SW480 (cell line): ENCODE measurements at regions not wholly inside any gene's neighbourhood (a gene's known extent, or its start where the extent isn't known, plus 50 kb on each side); places are given as distances from the start of the nearest gene placed in this dataset.
"Not testable (repeated sequence)": the region's sequence is repeated elsewhere in the genome, so short reads cannot be mapped to it uniquely, and the experiment has no call there.

Experiments used
- DNase-seq: peaks from one replicate; pipeline ENCODE4 v3.0.0-alpha.2; 2016; ENCODE audit warnings: low spot score

- DNase-seq, result no peak
Observed at GRCh38 chr6:21847711-21848480, 254.3 kb downstream of the SOX4 start.

GRCh38 chr6:21850691-21851090 lies 257.1 kb downstream of the SOX4 start:
- no peak for DNase-seq

GRCh38 chr6:21855811-21856455 lies 262.4 kb downstream of the SOX4 start:
- DNase-seq, result no peak

GRCh38 chr6:21856456-21856825 lies 262.9 kb downstream of the SOX4 start:
- no peak for DNase-seq

- DNase-seq, result no peak
Observed at GRCh38 chr6:21856844-21857243, 263.3 kb downstream of the SOX4 start.

- DNase-seq, result no peak
Observed at GRCh38 chr6:21858076-21858475, 264.5 kb downstream of the SOX4 start.

- no peak for DNase-seq
Observed at GRCh38 chr6:21859193-21859735, 265.7 kb downstream of the SOX4 start.

- no peak for DNase-seq
Observed at GRCh38 chr6:21861942-21862341, 268.4 kb downstream of the SOX4 start.

DNA sequence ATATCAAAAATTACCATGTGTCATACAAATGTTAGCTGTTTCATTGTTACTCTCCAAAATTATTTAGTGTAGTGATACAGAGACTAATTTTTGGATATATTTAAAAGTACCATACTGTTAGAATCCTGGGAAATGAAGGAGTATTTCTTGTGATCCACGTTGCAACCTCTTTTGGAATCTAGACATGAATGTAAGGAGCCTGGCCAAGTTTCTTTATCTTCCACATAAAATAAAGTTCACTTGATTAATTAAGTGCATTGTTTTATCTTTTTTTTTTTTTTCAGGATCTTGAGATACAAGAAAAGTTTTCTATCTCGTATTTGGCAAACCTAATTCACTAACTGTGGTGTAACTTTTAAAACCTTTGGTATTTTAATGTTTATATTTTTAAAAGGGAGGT lies 270.7 kb downstream of the SOX4 start:
- DNase-seq, result no peak

- DNase-seq, result no peak
Observed at GRCh38 chr6:21868226-21868625, 274.7 kb downstream of the SOX4 start.

GRCh38 chr6:21869085-21869771 lies 275.7 kb downstream of the SOX4 start:
- no peak for DNase-seq

DNA sequence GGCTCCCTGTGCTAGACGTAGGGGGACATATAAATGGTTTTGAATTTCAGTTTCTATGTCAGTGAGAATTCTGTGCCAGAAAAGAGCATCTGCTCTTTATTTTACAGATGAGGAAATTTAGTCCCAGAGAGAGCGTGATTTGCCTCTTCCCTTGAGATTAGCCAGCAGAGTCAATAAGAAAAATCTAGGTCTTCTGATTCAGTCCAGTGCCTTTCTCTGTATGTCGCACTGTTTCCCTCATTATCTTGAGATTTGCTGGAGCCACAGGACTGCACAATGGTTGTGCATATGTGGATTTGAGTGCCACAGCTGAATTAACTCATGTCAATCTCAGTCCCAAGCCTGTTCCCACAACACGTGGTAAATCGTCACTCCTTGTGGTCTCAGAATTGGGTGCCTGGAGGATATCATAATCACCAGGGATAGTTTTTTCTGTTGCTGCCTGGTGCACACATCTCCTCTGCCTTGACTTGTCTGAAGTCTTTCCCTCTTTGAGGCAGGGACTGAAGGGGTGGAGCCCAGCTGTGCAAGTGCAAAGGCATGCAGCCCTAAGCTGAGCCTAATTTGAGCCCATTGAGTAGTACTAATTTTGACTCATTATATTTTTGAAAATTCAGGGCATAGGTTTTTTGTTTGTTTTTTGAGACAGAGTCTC lies 276.7 kb downstream of the SOX4 start:
- DNase-seq, result no peak

DNA sequence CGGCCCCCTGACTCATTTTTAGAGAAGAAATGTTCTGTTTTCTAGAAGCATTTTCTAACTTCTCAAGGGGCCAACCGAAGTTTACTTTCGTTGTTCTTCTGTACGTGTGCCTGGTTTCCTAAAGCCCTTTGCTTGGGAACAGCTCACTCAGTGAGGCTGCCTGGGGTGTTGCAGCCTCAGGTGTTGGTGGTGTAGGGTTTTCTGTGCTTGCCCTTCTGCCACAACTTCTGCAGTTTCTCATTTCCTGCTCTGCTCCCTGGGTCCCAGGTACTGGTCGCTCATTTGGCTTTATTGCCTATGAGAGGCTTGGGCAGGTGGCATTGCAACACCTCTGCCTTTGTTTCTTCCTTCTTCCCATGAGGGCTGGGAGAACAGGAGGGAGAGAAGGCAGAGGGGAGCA lies 278.3 kb downstream of the SOX4 start:
- no peak for DNase-seq

GRCh38 chr6:21872749-21873148 lies 279.2 kb downstream of the SOX4 start:
- DNase-seq, result no peak

GRCh38 chr6:21873562-21873961 lies 280.0 kb downstream of the SOX4 start:
- DNase-seq, result no peak

DNA sequence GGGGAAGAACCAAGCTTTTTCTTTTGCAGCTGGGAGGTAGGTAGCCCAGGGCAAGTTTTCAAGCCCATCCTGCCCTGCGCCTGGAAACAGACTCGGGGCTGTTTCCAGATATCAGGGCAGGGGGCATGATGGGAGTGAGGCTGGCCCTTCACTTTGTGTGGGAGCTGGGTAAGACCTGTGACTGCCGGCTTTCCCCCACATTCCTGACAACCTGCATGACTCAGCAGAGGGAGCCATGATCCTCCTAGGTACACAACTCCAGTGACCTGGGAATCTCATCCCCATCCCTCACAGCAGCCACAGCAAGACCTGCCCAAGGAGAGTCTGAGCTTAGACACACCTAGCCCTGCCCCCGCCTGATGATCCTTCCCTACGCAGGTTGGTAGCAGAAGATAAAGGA lies 280.8 kb downstream of the SOX4 start:
- no peak for DNase-seq

GRCh38 chr6:21877037-21877436 lies 283.5 kb downstream of the SOX4 start:
- DNase-seq, result not testable (repeated sequence)

DNA sequence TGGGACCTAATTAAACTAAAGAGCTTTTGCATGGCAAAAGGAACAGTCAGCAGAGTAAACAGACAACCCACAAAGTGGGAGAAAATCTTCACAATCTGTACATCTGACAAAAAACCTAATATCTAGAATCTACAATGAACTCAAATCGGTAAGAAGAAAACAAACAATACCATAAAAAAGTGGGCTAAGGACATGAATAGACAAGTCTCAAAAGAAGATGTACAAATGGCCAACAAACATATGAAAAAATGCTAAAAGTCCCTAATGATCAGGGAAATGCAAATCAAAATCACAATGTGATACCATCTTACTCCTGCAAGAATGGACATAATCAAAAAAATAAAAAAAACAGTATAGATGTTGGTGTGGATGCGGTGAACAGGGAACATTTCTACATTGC lies 286.7 kb downstream of the SOX4 start:
- not testable (repeated sequence) for DNase-seq

DNA sequence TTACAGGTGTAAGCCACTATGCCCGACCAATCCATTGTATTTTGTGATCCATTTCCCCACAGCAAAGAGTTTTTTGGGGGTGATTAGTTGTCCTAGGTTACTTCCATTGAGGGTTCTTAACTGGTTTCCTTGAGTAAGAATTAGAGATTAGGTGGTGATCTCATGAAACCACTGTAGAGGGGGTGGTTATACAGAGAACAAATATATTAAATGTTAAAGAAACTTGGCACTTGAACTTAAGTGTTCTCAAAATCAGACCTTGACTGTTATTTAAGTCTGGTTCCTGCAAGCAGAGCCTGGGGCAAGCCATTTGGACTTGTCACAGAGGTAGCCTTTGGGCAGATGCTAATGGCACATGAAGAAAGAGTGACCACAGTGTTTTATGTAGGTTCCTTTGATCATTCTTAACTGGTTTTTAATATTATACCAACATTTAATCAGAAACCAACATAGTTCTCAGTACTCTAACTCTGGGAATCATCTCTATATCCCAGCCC lies 288.5 kb downstream of the SOX4 start:
- DNase-seq, result no peak

DNA sequence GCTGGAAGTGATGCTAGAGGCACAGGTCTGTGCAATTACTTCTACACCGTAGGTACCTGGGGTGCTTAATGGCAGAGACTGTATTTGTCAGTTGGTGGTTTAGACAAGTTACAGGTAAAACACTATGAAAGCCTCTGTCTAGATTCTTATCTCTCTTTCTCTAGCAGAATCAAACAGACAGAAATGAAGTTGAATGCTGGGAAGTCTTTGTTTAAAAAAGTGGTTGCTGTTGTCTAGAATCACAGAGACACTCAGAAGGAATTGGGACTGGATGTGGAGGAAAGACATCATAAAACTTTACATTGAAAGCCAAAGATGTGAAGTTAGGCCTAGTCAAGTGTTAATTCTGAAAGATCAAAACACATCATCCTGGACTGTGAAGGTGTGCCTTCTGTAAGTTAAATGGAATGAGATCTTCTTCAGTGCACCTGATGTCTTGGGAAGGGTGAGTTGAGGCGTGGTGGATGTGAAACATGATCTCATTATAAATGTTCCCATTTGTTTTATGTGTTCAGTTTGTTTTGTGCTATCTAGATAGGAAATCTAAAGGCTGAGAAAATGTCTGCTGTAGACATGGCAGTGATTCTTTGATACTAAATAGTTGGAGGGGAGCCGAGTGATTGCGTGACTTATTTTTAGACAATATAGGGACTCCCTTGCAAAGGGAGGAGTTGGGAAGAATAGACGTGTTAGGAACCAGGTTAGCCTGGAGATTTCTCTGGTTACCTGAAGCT lies 290.2 kb downstream of the SOX4 start:
- DNase-seq, result no peak

DNA sequence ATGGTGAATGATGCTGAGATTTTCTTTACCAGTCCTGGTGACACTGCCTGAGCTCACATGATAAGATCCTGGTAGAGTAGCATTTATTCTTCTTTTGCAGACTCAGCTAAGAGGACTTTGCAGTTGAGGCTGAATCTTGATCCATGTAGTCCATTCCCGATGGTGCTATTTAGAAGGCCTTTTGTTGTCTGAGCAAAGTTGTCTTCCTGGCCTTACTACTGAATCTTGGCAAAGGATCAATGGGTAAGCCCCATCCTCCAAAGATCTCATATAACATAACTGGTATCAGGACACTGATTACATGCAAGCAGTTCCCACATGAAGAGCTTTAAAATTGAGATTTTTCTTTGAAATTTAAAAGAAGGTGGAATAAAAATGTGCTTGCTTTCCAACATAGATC lies 291.6 kb downstream of the SOX4 start:
- DNase-seq, result no peak
